Kidney (tissue), 13 donors: ENCODE measurements at regions not wholly inside any gene's neighbourhood (a gene's known extent, or its start where the extent isn't known, plus 50 kb on each side); places are given as distances from the start of the nearest gene placed in this dataset.
A peak's percentile ranks its signal among the peaks of the same experiment; 100 is the strongest.

Source experiments
- DNase-seq, 5 donors: peaks; one replicate each; pipeline ENCODE4 v3.0.0-alpha.2; 2013 to 2020
- FAIRE-seq: peaks from 2 replicates; lab custom pipeline; 2012; peaks lifted over from hg19 to GRCh38; lab: Jason Lieb, UNC
- H3K27ac ChIP-seq, 2 donors: one replicate each; pipeline ENCODE4 v1.7.0; 2013; ENCODE audit warnings: low read depth in 2 of 2, low read length in 2 of 2, inconsistent platforms in 1 of 2
- H3K27me3 ChIP-seq: one replicate; pipeline ENCODE4 v1.7.1; 2013; ENCODE audit warnings: low read length, inconsistent platforms; ENCODE audit not compliant: control insufficient read depth, insufficient read depth
- H3K36me3 ChIP-seq, 3 donors: one replicate each; pipeline versions ENCODE4 v1.7.0 to v1.7.1; 2013; ENCODE audit warnings: low read length in 3 of 3, control low read depth in 1 of 3, inconsistent platforms in 1 of 3; ENCODE audit not compliant: insufficient read depth in 3 of 3, control insufficient read depth in 2 of 3
- H3K4me1 ChIP-seq, 3 donors: one replicate each; pipeline versions ENCODE4 v1.7.0 to v1.7.1; 2013; ENCODE audit warnings: low read length in 3 of 3, inconsistent platforms in 1 of 3, low read depth in 1 of 3; ENCODE audit not compliant: control insufficient read depth in 2 of 3, insufficient read depth in 2 of 3
- H3K4me3 ChIP-seq, 3 donors: one replicate each; pipeline versions ENCODE4 v1.7.0 to v1.8.1; 2013; ENCODE audit warnings: low read length in 3 of 3, control low read depth in 1 of 3, inconsistent platforms in 1 of 3
- H3K9ac ChIP-seq, 3 donors: one replicate each; pipeline versions ENCODE4 v1.7.0 to v1.7.1; 2013; ENCODE audit warnings: low read length in 3 of 3, control low read depth in 1 of 3, inconsistent platforms in 1 of 3
- H3K9me3 ChIP-seq, 3 donors: one replicate each; pipeline versions ENCODE4 v1.7.0 to v1.7.1; 2013; ENCODE audit warnings: low read length in 3 of 3, control low read depth in 1 of 3, inconsistent platforms in 1 of 3; ENCODE audit not compliant: control insufficient read depth in 2 of 3, insufficient read depth in 1 of 3
- CTCF ChIP-seq: IDR thresholded peaks from 3 replicates; pipeline ENCODE4 v1.5.1; 2012; ENCODE audit warnings: mild to moderate bottlenecking, moderate library complexity, borderline replicate concordance; ENCODE audit not compliant: insufficient read depth; ENCODE audit errors: extremely low read depth
- intact Hi-C: fragments of 100-400 bp; cut with DNase I; formaldehyde crosslinking; loops from one replicate; pipeline ENCODE4 v1.11.1; 2022
- donor health status: control.
- donor health status: control.
- donor health status: control.
- donor health status: control.
- donor health status: control.
- donor health status: DM: yes; HTN: yes; CAD: no.
- donor health status: Normal renal cell carcinoma (clear cell type).

GRCh38 chr7:117979954-117980497, 106.8 kb upstream of the CTTNBP2 start:
- H3K27me3 ChIP-seq: no peaks in the 10 kb centered on the region
- no peak overlapping the region for H3K27ac ChIP-seq
- DNase-seq: no peak
- intact Hi-C loops: no loop called here
- H3K9ac ChIP-seq: no peak overlapping the region
- peaks cover 0 to 5% (median 0%) of the 10 kb centered on the region in 3 donors for H3K4me1 ChIP-seq
- FAIRE-seq: no peak
- no peak for TF ChIP-seq CTCF
- H3K36me3 ChIP-seq: no peaks in the 10 kb centered on the region
- no peak overlapping the region for H3K4me3 ChIP-seq
- no peaks in the 10 kb centered on the region for H3K9me3 ChIP-seq

- Histone ChIP-seq H3K27ac (no peak overlapping the region), H3K4me1 (peaks cover 0 to 5% (median 0%) of the 10 kb centered on the region in 3 donors), H3K27me3 (no peaks in the 10 kb centered on the region), H3K9ac (no peak overlapping the region), H3K36me3 (no peaks in the 10 kb centered on the region), H3K4me3 (no peak overlapping the region), H3K9me3 (no peaks in the 10 kb centered on the region)
- intact Hi-C loops: no loop called here
- DNase-seq (peak in 4 of 5 donors; percentile 45 to 84 (median 72)), FAIRE-seq (no peak)
- TF ChIP-seq CTCF: no peak
Observed at GRCh38 chr7:117982071-117983055, 109.1 kb upstream of the CTTNBP2 start.

DNA sequence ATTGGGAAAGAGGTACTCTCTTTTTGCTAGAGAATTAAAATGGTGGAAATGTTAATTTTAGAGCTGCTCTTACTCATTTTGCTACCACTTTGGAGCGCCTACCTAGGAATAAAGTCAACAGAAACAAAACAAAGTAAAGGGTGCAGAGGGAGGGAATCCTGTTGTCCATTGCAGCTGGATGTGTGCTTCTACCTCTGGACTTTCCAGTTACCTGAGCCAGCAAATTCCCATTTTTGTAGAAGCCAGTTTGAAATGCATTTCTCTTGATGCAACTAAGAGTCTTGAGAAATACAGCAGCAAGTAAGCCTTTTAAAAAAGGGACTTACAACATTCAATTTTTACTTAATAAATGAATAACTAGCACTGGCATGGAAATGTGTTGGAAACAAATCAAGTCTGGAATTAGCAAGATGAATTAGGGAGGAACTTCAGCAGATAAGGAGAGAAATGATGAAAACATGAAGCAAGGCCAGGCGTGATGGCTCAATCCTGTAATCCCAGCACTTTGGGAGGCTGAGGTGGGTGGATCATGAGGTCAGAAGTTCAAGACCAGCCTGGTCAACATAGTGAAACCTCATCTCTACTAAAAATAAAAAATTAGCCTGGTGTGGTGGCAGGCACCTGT, 113.5 kb upstream of the CTTNBP2 start:
- Histone ChIP-seq H3K9me3 (no peaks in the 10 kb centered on the region), H3K27ac (no peak overlapping the region), H3K4me3 (no peak overlapping the region), H3K36me3 (no peaks in the 10 kb centered on the region), H3K27me3 (no peaks in the 10 kb centered on the region), H3K9ac (no peak overlapping the region), H3K4me1 (peaks cover 0 to 5% (median 0%) of the 10 kb centered on the region in 3 donors)
- no peak for TF ChIP-seq CTCF
- intact Hi-C loops: no loop called here
- DNase-seq: no peak
- no peak for FAIRE-seq
